ENCODE measurements at regions not wholly inside any gene's neighbourhood (a gene's known extent, or its start where the extent isn't known, plus 50 kb on each side); places are given as distances from the start of the nearest gene placed in this dataset.
"Not testable (repeated sequence)": the region's sequence is repeated elsewhere in the genome, so short reads cannot be mapped to it uniquely, and the experiment has no call there.

- intact Hi-C loops (cut with DNase I): no loop called here
- DNase-seq (ENCODE audit: missing footprints) (no peak), ATAC-seq (no peak)
Measured at GRCh38 chr6:68252632-68253031, 382.4 kb upstream of the ADGRB3 start.

DNA sequence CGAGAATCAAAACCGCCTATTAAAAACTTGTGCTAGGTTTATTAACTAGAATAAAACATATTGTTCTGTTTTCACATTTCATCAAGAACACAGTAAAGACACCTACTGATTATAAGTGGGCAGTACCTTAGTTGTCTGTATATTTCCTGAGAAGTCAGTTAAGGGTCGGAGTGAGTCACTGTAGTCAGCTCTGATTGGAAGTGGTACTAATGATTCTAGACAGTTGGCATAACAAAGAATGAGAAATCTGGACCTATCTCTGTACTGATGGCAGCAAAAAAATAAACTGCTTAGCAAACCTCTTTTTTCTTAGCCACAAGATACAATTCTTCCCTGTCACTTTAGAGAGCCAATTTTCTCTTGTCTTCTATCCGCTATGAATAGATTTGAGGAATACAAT lies 387.3 kb upstream of the ADGRB3 start:
- intact Hi-C loops (cut with DNase I): no loop called here
- no peak for ATAC-seq
- no peak for DNase-seq (ENCODE audit: missing footprints)

DNA sequence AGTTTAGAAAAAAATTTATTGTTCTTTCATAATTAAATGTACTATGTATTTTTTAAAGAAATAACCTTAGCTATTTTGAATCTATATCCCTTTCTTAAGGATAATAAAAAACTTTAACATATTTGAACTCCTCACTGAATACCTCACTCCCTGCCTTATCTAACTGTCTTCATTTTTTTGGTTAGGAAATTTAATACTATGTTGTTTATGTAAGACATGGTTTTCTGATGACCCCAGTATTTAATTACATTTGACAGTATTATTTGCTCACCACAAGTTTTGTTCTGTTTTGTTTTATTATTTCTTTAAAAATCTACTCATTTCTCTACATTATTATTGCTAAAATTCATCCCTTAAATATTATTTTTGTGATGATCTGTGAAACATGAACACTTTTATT lies 394.4 kb upstream of the ADGRB3 start:
- ATAC-seq (no peak), DNase-seq (ENCODE audit: missing footprints) (no peak)
- intact Hi-C loops (cut with DNase I): no loop called here

- intact Hi-C loops (cut with DNase I): no loop called here
- ATAC-seq (no peak), DNase-seq (ENCODE audit: missing footprints) (no peak)
Measured at GRCh38 chr6:68239034-68239433, 396.0 kb upstream of the ADGRB3 start.

DNA sequence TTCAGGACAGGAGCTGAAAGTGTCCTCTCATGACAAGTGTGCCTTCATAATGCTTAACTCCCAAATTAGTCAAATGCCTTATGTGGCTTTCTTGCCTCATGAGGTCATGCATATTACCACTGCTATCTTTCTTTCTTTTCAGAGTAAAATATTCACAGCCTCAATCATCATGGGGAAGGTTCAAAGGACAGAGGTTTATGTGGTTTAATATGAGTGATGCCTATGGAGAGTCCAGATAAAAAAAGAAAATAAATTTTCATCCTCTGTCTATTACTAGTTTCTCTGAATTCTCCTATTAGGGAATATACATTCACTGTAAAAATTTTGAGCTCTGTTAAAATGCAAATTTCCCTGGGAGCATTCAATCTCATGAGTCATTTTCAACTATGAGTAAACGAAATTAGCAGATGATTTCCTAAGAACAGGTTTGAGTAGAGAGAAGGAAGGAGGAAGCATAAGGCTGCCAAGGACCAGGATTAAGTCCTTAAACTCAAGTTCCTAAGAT lies 396.9 kb upstream of the ADGRB3 start:
- DNase-seq (ENCODE audit: missing footprints) (no peak), ATAC-seq (no peak)
- intact Hi-C loops (cut with DNase I): no loop called here

GRCh38 chr6:68237205-68237604 lies 397.9 kb upstream of the ADGRB3 start:
- ATAC-seq: no peak
- DNase-seq (ENCODE audit: missing footprints): no peak
- intact Hi-C loops (cut with DNase I): no loop called here

GRCh38 chr6:68235326-68235784 lies 399.7 kb upstream of the ADGRB3 start:
- intact Hi-C loops (cut with DNase I): no loop called here
- no peak for DNase-seq (ENCODE audit: missing footprints)
- no peak for ATAC-seq

DNA sequence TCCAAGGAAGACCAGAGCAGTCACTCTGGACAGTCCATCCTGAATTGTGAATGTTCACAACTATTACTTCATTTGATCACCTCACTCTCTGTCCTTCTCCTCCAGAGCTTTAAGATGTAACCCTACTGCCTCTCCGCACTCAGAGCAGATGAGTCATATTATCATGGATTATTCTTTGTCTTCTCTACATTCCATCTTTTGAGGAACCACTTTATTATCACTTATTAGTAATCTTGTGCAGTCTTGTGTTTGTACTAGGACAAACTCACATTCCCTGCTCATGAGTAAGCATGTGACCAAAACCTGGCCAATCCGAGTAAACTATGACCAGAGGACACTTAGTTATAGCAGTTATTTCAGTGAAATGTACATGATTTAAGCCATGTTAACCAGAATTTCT lies 401.5 kb upstream of the ADGRB3 start:
- DNase-seq (ENCODE audit: missing footprints) (no peak), ATAC-seq (no peak)
- intact Hi-C loops (cut with DNase I): no loop called here

DNA sequence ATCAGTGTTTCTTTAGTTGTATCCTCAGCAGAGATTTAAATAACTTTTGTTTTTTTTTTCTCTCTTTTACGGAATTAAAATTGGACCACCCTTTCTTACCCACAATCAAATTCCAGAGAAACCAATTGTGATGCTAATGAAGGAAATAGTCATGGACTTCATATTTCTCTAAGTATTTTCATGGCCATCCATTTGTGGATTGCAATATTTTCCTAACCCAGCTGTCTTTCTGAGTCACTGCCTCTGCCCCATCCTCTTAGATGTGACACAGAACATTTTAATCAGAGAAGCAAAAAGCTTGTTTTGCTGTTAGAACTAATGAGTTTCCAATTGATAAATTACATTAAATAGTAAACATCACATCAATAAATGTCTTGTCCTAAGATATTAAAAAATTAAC lies 405.5 kb upstream of the ADGRB3 start:
- intact Hi-C loops (cut with DNase I): no loop called here
- ATAC-seq: no peak

DNA sequence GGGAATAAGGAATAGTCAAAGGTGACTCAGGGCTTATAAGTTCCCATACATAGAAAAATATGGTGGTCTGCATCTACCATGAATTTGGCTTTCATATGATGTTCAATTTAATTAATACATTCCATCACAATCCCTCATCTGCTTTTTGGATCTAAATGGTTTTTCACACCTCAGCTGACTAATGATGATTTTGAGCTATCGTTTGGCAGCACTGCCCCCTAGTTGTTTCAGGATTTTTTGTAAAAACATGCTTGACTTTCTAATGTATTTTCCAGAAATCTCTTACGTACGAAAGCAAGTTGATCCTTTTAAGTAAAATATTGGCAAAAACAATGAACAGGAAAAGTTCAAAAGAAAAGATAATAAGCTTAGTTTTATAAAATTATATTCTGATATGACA lies 408.6 kb upstream of the ADGRB3 start:
- intact Hi-C loops (cut with DNase I): no loop called here
- DNase-seq (ENCODE audit: missing footprints): no peak
- ATAC-seq: no peak

More for the DNA sequence above, 405.5 kb upstream of the ADGRB3 start:
- no peak for DNase-seq (ENCODE audit: missing footprints)

DNA sequence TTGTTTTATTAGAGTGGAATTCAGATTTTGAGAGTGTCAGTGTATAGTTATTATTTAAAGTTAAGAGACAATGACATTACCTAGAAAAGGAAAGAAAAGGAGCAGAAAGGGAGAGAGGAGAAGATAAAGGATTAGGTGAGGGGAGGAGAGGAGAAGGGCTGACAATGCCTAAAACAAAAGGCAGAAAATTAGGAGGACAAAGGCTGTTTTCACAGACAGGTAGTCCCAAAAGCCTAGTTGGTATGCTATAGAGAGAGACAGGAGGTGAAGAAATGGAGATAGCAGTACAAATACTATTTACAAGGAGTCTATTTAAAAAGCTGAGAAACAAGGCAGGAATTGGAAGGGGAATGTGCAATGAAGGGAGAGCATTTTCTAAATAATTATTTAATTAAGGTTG lies 409.4 kb upstream of the ADGRB3 start:
- ATAC-seq (no peak), DNase-seq (ENCODE audit: missing footprints) (no peak)
- intact Hi-C loops (cut with DNase I): no loop called here

GRCh38 chr6:68211242-68211795 lies 423.8 kb upstream of the ADGRB3 start:
- ATAC-seq: no peak
- no peak for DNase-seq (ENCODE audit: missing footprints)
- intact Hi-C loops (cut with DNase I): no loop called here

- intact Hi-C loops (cut with DNase I); DNase-seq (ENCODE audit: missing footprints); ATAC-seq: not testable (repeated sequence)
Measured at GRCh38 chr6:68207612-68208011, 427.5 kb upstream of the ADGRB3 start.

DNA sequence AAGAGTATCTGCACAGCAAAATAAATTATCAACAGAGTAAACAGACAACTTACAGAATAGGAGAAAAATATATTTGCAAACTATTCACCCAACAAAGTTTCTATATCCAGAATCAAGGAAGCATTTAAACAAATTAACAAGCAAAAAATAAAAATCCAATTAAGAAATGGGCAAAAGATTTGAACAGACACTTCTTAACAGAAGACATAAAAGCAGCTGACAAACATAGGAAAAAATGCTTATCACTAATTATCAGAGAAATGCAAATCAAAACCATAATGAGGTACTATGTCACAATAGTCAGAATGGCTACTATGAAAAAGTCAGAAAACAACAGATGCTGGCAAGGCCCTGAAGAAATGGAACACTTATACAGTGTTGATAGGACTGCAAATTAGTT lies 434.2 kb upstream of the ADGRB3 start:
- ATAC-seq (no peak), DNase-seq (ENCODE audit: missing footprints) (no peak)
- intact Hi-C loops (cut with DNase I): no loop called here

- no peak for ATAC-seq
- intact Hi-C loops (cut with DNase I): no loop called here
- no peak for DNase-seq (ENCODE audit: missing footprints)
Measured at GRCh38 chr6:68197356-68197755, 437.7 kb upstream of the ADGRB3 start.

DNA sequence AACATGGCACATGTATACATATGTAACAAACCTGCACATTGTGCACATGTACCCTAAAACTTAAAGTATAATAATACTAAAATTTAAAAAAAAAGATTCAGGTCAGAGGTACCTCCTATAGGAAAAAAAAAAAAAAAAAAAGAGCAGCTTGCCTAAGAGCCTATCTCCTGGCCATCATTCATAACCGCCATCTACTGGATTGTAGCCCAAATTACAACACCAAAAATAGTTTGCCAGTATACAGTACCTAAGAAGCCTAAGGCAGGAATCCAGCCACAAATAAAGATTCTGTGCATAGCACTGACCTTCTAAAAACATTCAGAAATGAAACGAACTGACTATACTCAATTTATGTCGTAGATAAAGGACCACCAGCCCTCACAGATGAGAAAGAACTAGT lies 438.4 kb upstream of the ADGRB3 start:
- ATAC-seq (no peak), DNase-seq (ENCODE audit: missing footprints) (no peak)
- intact Hi-C loops (cut with DNase I): no loop called here

GRCh38 chr6:68195753-68196152 lies 439.3 kb upstream of the ADGRB3 start:
- intact Hi-C loops (cut with DNase I); DNase-seq (ENCODE audit: missing footprints); ATAC-seq: not testable (repeated sequence)

DNA sequence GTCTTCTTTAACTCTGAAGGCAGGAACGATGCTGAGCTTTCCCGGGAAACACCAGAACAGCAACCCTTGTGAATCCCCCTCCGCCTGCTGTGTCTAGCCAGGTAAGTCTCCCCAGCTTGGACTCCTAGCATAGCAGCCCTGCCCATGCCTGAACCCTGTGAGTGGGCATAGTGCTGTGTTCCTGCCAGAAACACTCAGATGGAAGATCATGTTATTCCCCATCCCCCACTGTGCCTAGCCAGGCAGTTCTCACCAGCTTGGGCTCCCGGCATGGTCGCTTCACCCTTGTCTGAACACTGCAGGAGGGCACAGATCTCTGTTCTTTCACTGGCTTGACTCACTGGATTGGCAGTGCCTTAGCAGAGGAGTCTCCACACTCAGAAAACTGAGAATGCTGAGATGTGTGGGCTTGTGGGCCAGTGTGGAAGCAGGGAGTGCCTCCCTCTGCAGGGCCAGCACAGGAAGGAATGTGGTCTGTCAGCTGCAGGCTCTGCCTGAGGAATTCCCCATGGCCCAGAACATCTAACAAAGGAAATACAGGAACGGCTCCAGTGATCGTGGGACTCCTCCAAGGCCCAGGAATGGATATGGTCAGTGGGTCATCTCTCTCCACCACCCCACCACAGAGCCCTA lies 440.1 kb upstream of the ADGRB3 start:
- ATAC-seq (no peak), DNase-seq (ENCODE audit: missing footprints) (no peak)
- intact Hi-C loops (cut with DNase I): no loop called here

GRCh38 chr6:68192988-68193387 lies 442.1 kb upstream of the ADGRB3 start:
- no peak for ATAC-seq
- DNase-seq (ENCODE audit: missing footprints): no peak
- intact Hi-C loops (cut with DNase I): no loop called here

- intact Hi-C loops (cut with DNase I): no loop called here
- ATAC-seq (no peak), DNase-seq (ENCODE audit: missing footprints) (no peak)
Measured at GRCh38 chr6:68189217-68189815, 445.8 kb upstream of the ADGRB3 start.

Data from Right ventricle myocardium inferior (tissue), 1 donor.